Liver (tissue), 3 donors: ENCODE measurements at regions not wholly inside any gene's neighbourhood (a gene's known extent, or its start where the extent isn't known, plus 50 kb on each side); places are given as distances from the start of the nearest gene placed in this dataset.

Experiments
- CTCF ChIP-seq: fragments of 150-350 bp; IDR thresholded peaks from 2 replicates; pipeline ENCODE4 v1.5.1; 2017; ENCODE audit warnings: improper control_type of control experiment, low read depth, low read length; ENCODE audit not compliant: missing input control
- GABPA ChIP-seq, 2 donors: IDR thresholded peaks in 1 of 2; conservative IDR thresholded peaks in 1 of 2; 2 replicates each; pipeline ENCODE4 v1.6.1; 2016; ENCODE audit warnings: antibody characterized with exemption in 2 of 2, mild to moderate bottlenecking in 1 of 2, moderate library complexity in 1 of 2
- MAX ChIP-seq: IDR thresholded peaks from 2 replicates; pipeline ENCODE4 v1.6.1; 2016; ENCODE audit warnings: antibody characterized with exemption
- SP1 ChIP-seq: IDR thresholded peaks from 2 replicates; pipeline ENCODE4 v1.6.1; 2018; ENCODE audit warnings: antibody characterized with exemption, mild to moderate bottlenecking
- TF ChIP-seq, protein P1 (sequence below): IDR thresholded peaks from 2 replicates; pipeline ENCODE4 v1.6.1; 2016; ENCODE audit warnings: antibody characterized with exemption, mild to moderate bottlenecking
- donor health status: healthy.
- donor health status: healthy.

DNA sequence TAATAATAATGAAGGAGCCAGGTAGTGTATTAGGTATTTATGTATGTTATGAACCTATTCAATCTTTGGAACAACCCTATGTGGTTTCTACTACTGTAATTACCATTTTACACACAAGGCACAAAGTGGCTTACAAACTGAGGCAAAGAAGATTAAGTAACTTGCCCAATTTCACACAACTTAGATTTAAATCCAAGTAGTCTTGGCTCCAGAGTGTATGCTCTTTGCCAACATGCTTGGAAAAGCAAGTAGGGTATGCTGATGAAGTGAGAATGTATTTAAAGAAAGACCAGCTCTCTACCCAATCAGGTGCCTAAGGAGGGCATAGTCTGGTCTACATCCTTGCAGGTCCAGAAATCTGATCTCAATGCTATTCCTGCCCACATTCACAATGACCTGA, 463.2 kb downstream of the METTL15 start:
- TF ChIP-seq GABPA (IDR thresholded peaks at IDR 0.05 in 1 of 2, conservative IDR thresholded peaks at IDR 0.05 in 1 of 2) (no peak), CTCF (no peak), SP1 (no peak), MAX (no peak)
- TF ChIP-seq, protein P1, sequence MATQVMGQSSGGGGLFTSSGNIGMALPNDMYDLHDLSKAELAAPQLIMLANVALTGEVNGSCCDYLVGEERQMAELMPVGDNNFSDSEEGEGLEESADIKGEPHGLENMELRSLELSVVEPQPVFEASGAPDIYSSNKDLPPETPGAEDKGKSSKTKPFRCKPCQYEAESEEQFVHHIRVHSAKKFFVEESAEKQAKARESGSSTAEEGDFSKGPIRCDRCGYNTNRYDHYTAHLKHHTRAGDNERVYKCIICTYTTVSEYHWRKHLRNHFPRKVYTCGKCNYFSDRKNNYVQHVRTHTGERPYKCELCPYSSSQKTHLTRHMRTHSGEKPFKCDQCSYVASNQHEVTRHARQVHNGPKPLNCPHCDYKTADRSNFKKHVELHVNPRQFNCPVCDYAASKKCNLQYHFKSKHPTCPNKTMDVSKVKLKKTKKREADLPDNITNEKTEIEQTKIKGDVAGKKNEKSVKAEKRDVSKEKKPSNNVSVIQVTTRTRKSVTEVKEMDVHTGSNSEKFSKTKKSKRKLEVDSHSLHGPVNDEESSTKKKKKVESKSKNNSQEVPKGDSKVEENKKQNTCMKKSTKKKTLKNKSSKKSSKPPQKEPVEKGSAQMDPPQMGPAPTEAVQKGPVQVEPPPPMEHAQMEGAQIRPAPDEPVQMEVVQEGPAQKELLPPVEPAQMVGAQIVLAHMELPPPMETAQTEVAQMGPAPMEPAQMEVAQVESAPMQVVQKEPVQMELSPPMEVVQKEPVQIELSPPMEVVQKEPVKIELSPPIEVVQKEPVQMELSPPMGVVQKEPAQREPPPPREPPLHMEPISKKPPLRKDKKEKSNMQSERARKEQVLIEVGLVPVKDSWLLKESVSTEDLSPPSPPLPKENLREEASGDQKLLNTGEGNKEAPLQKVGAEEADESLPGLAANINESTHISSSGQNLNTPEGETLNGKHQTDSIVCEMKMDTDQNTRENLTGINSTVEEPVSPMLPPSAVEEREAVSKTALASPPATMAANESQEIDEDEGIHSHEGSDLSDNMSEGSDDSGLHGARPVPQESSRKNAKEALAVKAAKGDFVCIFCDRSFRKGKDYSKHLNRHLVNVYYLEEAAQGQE, result no peak
